ENCODE measurements at regions not wholly inside any gene's neighbourhood (a gene's known extent, or its start where the extent isn't known, plus 50 kb on each side); places are given as distances from the start of the nearest gene placed in this dataset.

- H3K36me3 ChIP-seq (ENCODE audit: control insufficient read depth, insufficient read depth, low read length) = no peaks in the 10 kb centered on the region
- no TSS peak for BruUV-seq (replicated peaks)
- no peak overlapping the region for H3K27ac ChIP-seq (ENCODE audit: extremely low read depth, low read depth, low read length)
- H2AFZ ChIP-seq (ENCODE audit: low read depth, low read length) = no peak overlapping the region
- FAIRE-seq (no peak), DNase-seq (ENCODE audit: extremely low read depth in 1 of 4, low spot score in 3 of 4) (no peak), ATAC-seq (no peak)
- H3K9me1 ChIP-seq (ENCODE audit: control insufficient read depth, insufficient read depth, low read length) = no peaks in the 10 kb centered on the region
- no peak for TF ChIP-seq SMAD1 (IDR thresholded peaks at IDR 0.05; ENCODE audit: low read depth, low read length, partially characterized antibody)
- TF ChIP-seq ZNF165 (CRISPR knock-in tag; IDR thresholded peaks at IDR 0.05; ENCODE audit: borderline replicate concordance) = no peak
- TF ChIP-seq FOXA1 (IDR thresholded peaks at IDR 0.05; ENCODE audit: borderline replicate concordance) = no peak
- no peak for TF ChIP-seq CTCF (IDR thresholded peaks at IDR 0.05 in 2 of 3, conservative IDR thresholded peaks at IDR 0.05 in 1 of 3; ENCODE audit: insufficient read depth in 2 of 3, low read depth in 1 of 3, low read length in 3 of 3)
- TF ChIP-seq ZZZ3 (IDR thresholded peaks at IDR 0.05) = no peak
- no peaks in the 10 kb centered on the region for H3K27me3 ChIP-seq (ENCODE audit: control insufficient read depth in 2 of 2, insufficient read depth in 2 of 2, low read length in 2 of 2)
- in situ Hi-C loops (cut with MboI) (no loop called here), intact Hi-C loops (cut with micrococcal nuclease) (no loop called here)
- CTCF ChIA-PET (ENCODE audit: low intra/inter-chr PET ratio) = no interaction called here
- H4K20me1 ChIP-seq (replicated peaks; ENCODE audit: control insufficient read depth, insufficient read depth, low read length) = no peaks in the 10 kb centered on the region
- no peak overlapping the region for H3K4me3 ChIP-seq
- no peaks in the 10 kb centered on the region for H3K9me3 ChIP-seq (replicated peaks; ENCODE audit: control insufficient read depth, insufficient read depth, low read depth, low read length)
- no peaks in the 10 kb centered on the region for H3K79me2 ChIP-seq (ENCODE audit: control insufficient read depth, insufficient read depth, low read length)
- no peak overlapping the region for H3K9ac ChIP-seq (ENCODE audit: insufficient read depth in 1 of 2, low read depth in 2 of 2, low read length in 2 of 2)
- no peaks in the 10 kb centered on the region for H3K4me1 ChIP-seq (replicated peaks in 1 of 2; ENCODE audit: control insufficient read depth in 2 of 2, insufficient read depth in 2 of 2, low read length in 2 of 2)
- no peak overlapping the region for H3K4me2 ChIP-seq (ENCODE audit: insufficient read depth, low read length)
- POLR2A ChIA-PET = no interaction called here
These were observed 694.1 kb downstream of the PLCL1 start for GRCh38 chr2:198498516-198498915.

GRCh38 chr2:198498048-198498447 lies 693.7 kb downstream of the PLCL1 start:
- H3K4me1 ChIP-seq (replicated peaks in 1 of 2; ENCODE audit: control insufficient read depth in 2 of 2, insufficient read depth in 2 of 2, low read length in 2 of 2) = no peaks in the 10 kb centered on the region
- no peaks in the 10 kb centered on the region for H4K20me1 ChIP-seq (replicated peaks; ENCODE audit: control insufficient read depth, insufficient read depth, low read length)
- ATAC-seq = no peak
- no peak for FAIRE-seq
- H3K36me3 ChIP-seq (ENCODE audit: control insufficient read depth, insufficient read depth, low read length) = no peaks in the 10 kb centered on the region
- no peaks in the 10 kb centered on the region for H3K27me3 ChIP-seq (ENCODE audit: control insufficient read depth in 2 of 2, insufficient read depth in 2 of 2, low read length in 2 of 2)
- POLR2A ChIA-PET = no interaction called here
- no peaks in the 10 kb centered on the region for H3K9me1 ChIP-seq (ENCODE audit: control insufficient read depth, insufficient read depth, low read length)
- intact Hi-C loops (cut with micrococcal nuclease) = no loop called here
- no peak overlapping the region for H3K4me2 ChIP-seq (ENCODE audit: insufficient read depth, low read length)
- BruUV-seq (replicated peaks) = no TSS peak
- no peak overlapping the region for H2AFZ ChIP-seq (ENCODE audit: low read depth, low read length)
- no peak for TF ChIP-seq TEAD2 (tag; IDR thresholded peaks at IDR 0.05)
- no peak for TF ChIP-seq ZKSCAN3 (CRISPR knock-in tag; IDR thresholded peaks at IDR 0.05)
- TF ChIP-seq ZSCAN29 (IDR thresholded peaks at IDR 0.05) = no peak
- no peak for TF ChIP-seq ZNF764 (CRISPR knock-in tag; IDR thresholded peaks at IDR 0.05; ENCODE audit: low read depth)
- no peak for TF ChIP-seq HNRNPH1 (optimal IDR thresholded peaks at IDR 0.05; ENCODE audit: low read depth, low read length)
- TF ChIP-seq IRF1 (CRISPR knock-in tag; IDR thresholded peaks at IDR 0.05; ENCODE audit: borderline replicate concordance) = no peak
- no peak for TF ChIP-seq PYGO2 (tag; IDR thresholded peaks at IDR 0.05)
- TF ChIP-seq ZNF124 (CRISPR knock-in tag; IDR thresholded peaks at IDR 0.05) = no peak
- no peak for TF ChIP-seq CHD4 (IDR thresholded peaks at IDR 0.05; ENCODE audit: insufficient read depth, insufficient replicate concordance, low read depth, low read length, poor library complexity, severe bottlenecking)
- no peak for TF ChIP-seq MTA2 (IDR thresholded peaks at IDR 0.05; ENCODE audit: low read depth)
- no peak for TF ChIP-seq CREBBP (IDR thresholded peaks at IDR 0.05; ENCODE audit: low read depth, low read length)
- TF ChIP-seq SMAD3 (CRISPR knock-in tag; conservative IDR thresholded peaks at IDR 0.05) = no peak
- CTCF ChIA-PET (ENCODE audit: low intra/inter-chr PET ratio) = no interaction called here
- no peak for DNase-seq (ENCODE audit: extremely low read depth in 1 of 4, low spot score in 3 of 4)
- H3K9ac ChIP-seq (ENCODE audit: insufficient read depth in 1 of 2, low read depth in 2 of 2, low read length in 2 of 2) = no peak overlapping the region
- H3K4me3 ChIP-seq = no peak overlapping the region
- H3K27ac ChIP-seq (ENCODE audit: extremely low read depth, low read depth, low read length) = no peak overlapping the region
- in situ Hi-C loops (cut with MboI) = no loop called here
- H3K9me3 ChIP-seq (replicated peaks; ENCODE audit: control insufficient read depth, insufficient read depth, low read depth, low read length) = no peaks in the 10 kb centered on the region
- H3K79me2 ChIP-seq (ENCODE audit: control insufficient read depth, insufficient read depth, low read length) = no peaks in the 10 kb centered on the region
